ENCODE measurements at regions not wholly inside any gene's neighbourhood (a gene's known extent, or its start where the extent isn't known, plus 50 kb on each side); places are given as distances from the start of the nearest gene placed in this dataset.

DNA sequence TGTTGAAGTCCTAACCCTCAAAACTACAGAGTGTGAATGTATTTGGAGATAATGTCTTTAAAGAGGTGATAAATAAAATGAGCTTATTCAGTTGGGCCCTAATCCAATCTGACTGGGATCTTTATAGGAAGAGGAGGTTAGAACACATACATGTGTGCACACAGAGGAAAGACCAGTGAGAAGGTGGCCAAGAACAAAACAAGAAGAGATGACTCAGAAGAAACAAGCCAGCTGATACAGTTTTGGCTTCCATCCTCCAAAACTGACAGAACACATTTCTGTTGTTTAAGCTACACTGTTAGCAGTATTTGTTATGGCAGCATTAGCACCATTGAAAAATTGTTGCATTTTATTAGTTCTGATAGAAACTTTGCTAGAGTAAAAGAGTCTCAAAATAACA is 609.3 kb upstream of the IMPG1 start:
- TF ChIP-seq CTCF (IDR thresholded peaks at IDR 0.05), result no peak
- no peak for TF ChIP-seq POLR2A (IDR thresholded peaks at IDR 0.05)
- no peak for TF ChIP-seq POLR2AphosphoS5 (IDR thresholded peaks at IDR 0.05)
- no peak for TF ChIP-seq EP300 (IDR thresholded peaks at IDR 0.05)
